CD4-positive, alpha-beta T cell treated with Interleukin-10 for 1 hour (primary cell): ENCODE measurements at regions not wholly inside any gene's neighbourhood (a gene's known extent, or its start where the extent isn't known, plus 50 kb on each side); places are given as distances from the start of the nearest gene placed in this dataset.

Source experiments
- DNase-seq: peaks from one replicate; pipeline ENCODE4 v3.0.0-alpha.2; 2020

- DNase-seq = no peak
These were observed 169.8 kb downstream of the ANKRD60 start for GRCh38 chr20:58058421-58059259.

- no peak for DNase-seq
These were observed 171.3 kb downstream of the ANKRD60 start for GRCh38 chr20:58056921-58057686.

GRCh38 chr20:58056021-58056591 lies 172.3 kb downstream of the ANKRD60 start:
- DNase-seq = no peak

DNA sequence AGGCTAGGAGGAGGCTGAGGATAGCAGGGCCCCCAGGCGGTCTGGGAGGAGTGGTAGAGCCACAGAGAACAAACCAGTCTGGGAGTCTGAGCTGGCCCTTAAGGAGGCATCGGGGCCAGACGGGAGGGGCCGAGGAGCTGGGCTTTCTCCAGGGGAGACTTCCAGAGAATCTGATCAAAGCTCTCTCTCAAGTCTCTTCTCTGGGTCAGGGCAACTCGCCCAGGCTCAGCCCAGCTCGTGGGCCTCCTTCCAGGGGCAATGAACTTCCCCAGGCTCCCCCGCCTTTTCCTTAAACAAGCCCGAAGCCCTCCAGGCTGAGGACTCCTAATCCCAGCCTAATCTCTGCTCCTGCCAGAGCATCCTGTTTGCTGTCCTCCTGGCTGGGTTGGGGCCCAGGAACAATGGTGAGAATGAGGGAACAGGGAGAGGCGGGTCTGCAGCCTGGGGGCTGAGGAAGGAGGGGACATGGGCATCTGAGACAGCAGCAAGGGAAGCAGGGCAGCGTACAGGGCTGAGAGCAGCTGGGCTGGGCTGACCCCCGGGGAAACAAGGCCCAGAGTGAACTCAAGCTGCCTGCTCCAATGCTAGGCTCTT lies 173.6 kb downstream of the ANKRD60 start:
- no peak for DNase-seq

- no peak for DNase-seq
These were observed 174.2 kb downstream of the ANKRD60 start for GRCh38 chr20:58054082-58054779.

DNA sequence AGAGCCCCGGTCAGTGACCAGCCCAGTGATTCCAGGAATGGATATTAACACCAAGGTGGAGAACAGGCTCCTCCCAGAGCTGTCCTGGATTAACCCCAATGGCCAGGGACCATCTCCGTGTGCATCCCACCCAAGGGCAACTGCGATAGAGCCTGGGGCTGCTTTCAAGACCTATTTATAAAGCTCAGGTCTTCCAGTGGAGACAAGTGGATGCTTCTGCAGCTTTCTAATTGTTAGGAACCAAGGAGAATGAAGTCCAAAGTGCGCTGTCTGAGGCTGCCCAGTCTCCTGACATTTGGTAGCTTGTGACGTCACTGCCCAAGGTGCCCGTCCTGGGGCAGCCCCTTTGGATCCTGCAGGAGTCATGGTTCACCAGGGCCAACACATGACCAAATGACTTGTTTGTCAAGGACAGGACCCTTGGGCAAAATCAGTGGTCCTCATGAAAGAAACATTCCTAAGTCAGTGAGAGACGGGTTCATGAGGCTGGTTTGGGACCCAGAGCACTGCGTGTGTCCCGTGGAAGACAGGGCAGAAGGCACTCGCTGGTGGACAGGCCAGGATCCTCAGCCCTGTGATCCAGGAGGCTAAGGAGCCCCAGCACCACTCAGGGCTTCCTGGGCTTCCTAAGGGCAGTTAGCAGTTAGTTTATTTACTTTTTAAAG lies 174.9 kb downstream of the ANKRD60 start:
- no peak for DNase-seq

DNA sequence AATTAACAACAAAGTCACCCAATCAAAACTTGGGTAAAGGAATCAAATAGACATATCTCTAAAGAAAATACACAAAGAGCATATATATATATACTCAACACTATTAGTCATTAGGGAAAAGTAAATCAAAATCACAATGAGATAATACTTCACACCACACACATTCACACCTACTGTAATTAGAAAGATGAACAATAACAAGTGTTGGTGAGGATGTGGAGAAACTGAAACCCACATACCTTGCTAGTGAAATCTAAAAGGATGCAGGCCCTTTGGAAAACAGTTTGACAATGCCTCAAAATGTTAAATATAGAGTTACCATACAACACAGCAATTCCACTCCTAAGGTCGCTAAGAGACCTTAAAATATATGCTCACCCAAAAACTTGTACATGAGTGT lies 177.1 kb downstream of the ANKRD60 start:
- DNase-seq = no peak

DNA sequence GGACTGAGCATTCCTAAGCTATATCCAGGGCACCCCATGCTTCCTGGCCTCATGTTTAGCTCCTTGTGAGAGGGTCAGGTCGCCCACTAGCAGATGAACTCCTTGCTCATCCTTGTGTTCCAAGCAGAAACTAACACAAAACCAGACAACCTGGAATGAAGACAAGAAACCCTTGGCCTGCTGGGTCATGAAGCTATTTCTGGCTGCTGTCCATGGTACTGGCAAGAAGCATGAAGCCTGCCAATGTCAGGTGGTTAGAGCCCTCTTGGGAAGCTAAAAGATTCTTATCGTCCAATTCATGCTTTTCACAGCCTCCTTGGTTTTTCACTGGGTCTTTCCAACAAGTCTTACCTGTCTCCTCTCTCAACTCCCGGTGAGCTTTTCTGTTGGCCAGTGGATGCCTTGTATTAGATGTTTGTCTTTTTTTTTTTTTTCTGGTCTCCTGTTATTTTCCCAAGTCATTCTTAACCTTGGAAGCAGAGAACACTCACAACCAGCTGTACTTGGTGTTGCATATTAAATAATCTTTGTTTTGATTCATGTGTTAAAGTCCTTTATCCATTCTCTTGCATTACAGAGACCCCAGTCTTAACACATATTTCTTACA lies 180.3 kb downstream of the ANKRD60 start:
- DNase-seq = no peak

DNA sequence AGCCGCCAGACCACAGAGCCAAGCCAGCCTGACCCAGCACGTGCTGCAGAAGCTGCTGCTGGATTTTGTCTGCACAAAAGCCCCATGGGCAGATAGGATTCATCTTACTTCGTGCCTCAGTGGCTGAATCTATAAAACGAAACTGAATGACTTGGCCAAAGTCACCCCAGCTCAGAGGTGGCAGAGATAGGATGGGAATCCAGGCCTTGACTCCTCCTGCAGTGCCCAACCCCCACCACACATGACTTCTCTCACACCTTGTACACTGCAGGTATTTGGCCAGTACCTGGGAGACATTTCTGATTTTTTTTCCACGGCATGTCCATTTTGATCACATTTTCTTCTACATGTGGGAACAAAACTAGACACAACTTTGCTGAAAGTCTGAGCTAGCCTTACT lies 182.1 kb downstream of the ANKRD60 start:
- no peak for DNase-seq

GRCh38 chr20:58045579-58045978 lies 182.9 kb downstream of the ANKRD60 start:
- no peak for DNase-seq

DNA sequence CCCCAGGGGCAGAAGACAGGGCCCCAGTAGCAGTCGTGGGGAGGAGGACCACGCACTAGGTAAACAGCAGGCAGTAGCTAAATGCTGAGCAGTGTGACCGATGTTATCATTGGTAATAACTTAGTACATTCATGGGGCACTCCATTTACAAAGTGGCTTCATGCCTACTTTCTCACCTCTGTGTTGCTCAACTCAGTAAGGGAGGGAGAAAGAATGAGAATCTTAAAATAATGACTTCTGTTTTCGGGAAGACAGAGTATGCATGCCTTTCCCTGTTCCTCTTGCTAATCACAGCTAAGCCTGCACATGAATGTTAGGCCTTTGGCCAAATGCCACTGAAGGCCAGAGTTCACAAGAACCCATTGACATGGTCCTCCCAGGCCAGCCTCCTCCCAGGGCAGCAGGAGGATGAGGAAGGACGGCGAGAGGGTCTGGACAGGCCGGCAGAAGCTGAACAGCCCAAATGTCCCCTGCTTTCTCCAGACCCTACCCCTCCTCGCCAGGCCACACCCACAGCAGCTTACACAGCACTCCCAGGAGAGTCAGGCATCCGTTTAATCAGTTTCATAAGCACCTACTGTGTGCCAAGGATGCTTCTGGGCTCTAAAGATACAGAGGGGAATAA lies 183.4 kb downstream of the ANKRD60 start:
- no peak for DNase-seq

DNA sequence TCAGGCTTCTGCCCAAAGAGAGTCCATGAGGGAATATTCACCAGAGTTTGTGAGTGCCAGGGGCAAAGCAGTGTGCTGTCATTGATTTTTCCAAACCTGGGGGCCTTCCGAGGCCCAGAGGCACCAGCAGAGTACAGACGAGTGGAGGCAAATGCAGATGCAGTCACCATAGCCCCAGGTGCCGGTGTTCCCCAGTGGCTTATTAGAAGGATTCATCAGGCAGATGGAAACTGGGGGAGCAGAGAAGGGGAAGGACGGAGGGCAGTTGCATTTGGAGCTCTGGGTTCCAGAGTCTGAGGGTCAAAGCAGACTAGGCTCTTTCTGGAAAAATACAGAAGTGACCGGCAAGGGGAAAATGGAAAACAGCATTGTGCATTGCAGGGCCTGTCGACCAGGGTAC lies 184.2 kb downstream of the ANKRD60 start:
- DNase-seq = no peak

DNA sequence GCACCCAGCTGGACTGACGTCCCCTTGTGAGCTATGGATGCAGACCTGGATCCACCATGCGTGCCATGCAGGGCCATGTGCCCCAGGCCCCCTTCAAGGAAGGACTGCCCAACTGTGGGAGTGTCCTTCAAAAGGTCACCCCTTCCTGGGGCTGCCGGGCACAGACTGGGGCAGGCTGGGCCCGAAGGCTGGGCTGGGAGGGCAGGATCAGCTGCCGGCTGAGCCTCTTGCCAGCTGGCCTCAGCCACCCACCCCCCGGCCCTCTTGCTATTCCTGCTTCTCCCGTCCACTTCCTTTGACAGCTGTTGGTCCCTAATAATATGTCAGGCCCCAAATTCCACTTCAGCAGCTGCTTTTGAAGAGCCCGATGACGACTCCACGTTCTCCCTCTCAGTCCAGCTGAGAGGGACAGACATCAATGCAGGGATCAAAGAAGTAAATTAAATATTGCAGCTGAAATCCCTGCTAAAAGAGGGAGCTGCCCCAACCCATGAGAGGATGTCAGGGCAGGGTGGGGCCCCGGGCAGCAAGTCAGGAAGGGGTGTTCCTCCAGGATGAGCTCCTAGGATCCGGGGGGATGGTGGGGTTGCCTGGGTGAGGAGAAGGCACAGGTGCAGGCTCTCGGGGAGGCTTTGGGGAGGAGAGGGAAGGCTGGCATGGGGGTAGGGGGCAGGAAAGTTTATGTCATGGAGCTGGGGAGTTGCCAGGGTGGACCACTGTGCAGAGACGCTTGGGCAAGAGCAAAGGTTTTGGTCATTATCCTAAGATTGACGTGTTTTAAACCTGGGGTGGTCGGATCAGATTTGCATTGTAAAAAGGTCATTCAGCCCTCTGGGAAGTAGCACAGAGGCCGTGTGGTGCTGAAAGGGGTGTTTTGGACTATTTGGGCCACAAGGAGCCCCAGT lies 185.0 kb downstream of the ANKRD60 start:
- no peak for DNase-seq

DNA sequence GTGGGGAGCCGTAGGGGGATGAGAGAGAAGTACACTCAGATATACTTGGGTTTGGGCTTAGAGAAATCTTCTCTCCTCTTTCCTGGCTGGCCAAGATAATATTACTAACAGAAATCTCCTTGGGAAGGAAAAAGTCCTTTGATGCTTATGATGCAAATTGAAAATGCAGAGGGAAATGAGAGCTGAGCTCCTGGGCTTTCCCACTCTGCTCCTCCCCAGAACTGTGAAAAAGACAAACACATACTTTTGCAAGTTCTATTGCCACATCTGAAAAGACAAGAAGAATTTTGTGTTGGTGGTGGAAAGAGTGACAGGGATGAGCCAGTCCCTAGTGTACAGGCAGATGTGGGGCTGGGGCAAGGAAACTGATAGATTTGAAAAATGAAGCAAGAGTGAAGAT lies 185.9 kb downstream of the ANKRD60 start:
- no peak for DNase-seq

GRCh38 chr20:58040447-58041290 lies 187.8 kb downstream of the ANKRD60 start:
- DNase-seq = no peak

DNA sequence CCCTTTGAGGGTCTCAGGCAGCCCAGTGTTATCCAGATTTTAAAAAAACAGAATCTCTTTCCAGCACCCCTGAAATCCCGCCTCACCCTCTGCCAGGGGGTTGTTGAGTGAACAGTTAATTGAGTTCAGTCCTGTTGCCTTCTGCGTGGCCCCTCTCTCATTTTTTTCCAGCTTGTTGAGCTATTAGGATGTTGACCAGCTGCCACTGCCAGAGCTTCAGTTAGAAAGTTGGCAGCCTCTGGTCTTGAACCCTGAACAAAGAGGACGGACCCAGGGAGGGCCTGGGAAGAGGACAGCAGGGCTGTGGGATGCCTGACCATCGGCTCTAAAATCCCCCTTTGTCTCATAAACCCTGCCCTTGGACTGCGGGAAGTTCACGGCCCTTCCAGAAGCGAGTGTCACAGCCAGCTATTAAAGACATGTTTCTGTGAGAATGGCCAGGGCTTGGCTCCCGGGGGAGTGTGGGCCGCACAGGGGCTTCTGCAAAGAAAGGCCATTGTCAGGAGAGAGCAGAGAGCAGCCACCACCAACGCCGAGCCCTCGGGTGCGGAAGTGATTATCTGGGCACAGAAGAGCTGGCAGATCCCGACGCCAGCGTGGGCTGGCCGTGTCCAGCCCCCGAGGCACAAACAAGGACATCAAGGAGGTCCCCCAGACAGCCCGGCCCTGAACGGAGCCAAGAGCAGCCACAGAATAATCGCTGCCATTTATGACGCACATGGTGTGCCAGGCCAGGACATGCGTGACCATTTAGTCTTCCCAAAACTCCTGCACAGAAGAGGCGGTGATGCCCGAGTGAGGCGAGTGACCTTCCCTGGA lies 189.0 kb downstream of the ANKRD60 start:
- no peak for DNase-seq

DNA sequence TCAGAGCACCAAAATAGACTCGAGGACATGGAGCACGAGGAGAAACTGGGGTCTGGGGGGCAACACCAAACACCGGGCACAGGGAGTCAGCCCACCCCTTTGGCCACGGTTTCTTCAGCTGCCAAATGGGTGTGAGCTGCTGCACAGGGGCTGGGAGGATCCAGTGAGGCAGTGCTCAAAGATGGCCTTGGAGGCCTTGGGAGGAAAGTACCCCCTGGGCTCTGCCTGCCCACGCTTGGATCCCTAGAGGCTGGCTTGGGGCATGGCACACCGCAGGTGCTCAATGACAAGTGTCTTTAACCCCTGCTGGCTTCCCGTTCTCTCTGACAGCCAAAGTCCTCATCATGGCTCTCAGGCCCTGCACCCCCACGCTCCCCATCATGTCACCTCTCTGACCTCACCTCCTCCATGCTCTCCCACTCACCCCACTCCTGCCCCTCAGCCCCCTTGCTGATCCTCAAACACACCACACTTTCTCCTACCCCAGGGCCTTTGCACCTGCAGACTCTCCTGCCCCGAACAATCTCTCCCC lies 190.3 kb downstream of the ANKRD60 start:
- DNase-seq = no peak

DNA sequence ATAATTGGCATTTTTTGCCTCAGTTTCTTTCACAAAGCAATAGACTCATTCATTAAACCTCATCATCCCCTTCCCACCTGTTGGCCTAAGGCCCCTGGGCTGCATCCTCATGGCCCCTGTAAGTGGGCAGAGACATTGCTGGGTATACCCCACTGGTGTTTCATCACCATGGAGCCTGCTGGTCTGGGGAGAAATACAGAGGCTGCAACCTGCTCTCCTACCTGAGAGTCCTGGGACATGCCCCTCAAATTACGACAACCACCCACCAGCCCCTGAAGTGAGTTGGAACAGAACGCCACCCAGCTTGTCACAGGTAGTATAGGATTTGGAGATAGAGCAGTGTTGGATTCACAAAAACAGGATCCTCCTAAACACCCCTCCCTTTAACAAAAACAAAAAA lies 190.8 kb downstream of the ANKRD60 start:
- no peak for DNase-seq
